ENCODE measurements at regions not wholly inside any gene's neighbourhood (a gene's known extent, or its start where the extent isn't known, plus 50 kb on each side); places are given as distances from the start of the nearest gene placed in this dataset.
"Not testable (repeated sequence)": the region's sequence is repeated elsewhere in the genome, so short reads cannot be mapped to it uniquely, and the experiment has no call there.

GRCh38 chr6:159400826-159401225 lies 231.6 kb downstream of the FNDC1 start:
- no peak for DNase-seq (ENCODE audit: low read depth)

- DNase-seq (ENCODE audit: low read depth), result no peak
Measured at GRCh38 chr6:159399751-159400221, 230.6 kb downstream of the FNDC1 start.

DNA sequence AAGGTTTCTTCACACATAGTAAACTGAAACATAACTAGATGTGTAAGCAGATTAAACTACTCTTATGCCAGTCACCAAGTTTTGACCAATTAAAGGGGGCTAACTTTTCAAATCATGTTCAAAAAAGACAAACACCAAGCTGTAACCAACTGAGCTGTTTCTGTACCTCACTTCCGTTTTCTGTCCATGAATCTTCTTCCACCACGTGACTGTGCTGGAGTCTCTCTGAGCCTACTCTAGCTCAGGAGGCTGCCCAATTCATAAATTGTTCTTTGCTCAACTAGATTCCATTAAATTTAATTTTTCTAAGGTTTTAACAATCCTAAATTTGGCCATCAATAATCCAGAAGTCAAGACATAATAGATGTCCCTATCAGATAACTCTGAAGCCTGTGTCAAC lies 229.4 kb downstream of the FNDC1 start:
- DNase-seq (ENCODE audit: low read depth), result no peak

DNA sequence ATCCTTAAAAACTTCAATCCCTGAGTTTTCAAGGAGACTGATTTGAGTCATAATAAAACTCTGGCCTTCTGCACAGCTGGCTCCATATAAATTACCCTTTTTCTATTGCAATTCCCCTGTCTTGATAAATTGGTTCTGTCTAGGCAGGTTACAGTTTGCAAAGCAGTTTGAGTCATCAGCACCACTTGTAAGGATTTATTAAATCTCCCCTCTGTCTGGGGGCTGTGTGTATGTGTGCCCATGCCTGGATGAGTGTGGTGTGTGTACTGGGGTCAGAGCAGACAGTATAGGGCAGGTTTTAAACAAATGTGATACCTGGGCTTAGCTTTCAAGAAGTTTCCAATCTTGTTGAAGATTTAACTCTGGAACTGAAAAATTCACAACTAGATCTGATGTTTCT lies 228.6 kb downstream of the FNDC1 start:
- DNase-seq (ENCODE audit: low read depth), result no peak

GRCh38 chr6:159395609-159396008 lies 226.4 kb downstream of the FNDC1 start:
- no peak for DNase-seq (ENCODE audit: low read depth)

DNA sequence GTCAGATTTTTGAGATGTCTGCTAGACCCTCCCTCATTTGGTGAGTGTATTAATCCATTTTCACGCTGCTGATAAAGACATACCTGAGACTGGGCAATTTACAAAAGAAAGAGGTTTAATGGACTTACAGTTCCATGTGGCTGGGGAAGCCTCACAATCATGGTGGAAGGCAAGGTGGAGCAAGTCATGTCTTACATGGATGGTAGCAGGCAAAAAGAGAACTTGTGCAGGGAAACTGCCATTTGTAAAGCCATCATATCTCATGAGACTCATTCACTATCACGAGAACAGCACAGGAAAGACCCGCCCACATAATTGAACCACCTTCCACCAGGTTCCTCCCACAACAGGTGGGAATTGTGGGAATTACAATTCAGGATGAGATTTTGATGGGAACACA lies 223.5 kb downstream of the FNDC1 start:
- not testable (repeated sequence) for DNase-seq (ENCODE audit: low read depth)

- peak; percentile 3 for DNase-seq (ENCODE audit: low read depth)
Measured at GRCh38 chr6:159390381-159390780, 221.2 kb downstream of the FNDC1 start.

- DNase-seq (ENCODE audit: low read depth), result no peak
Measured at GRCh38 chr6:159389695-159390094, 220.5 kb downstream of the FNDC1 start.

GRCh38 chr6:159380114-159380513 lies 210.9 kb downstream of the FNDC1 start:
- no peak for DNase-seq (ENCODE audit: low read depth)

- no peak for DNase-seq (ENCODE audit: low read depth)
Measured at GRCh38 chr6:159378411-159379328, 209.5 kb downstream of the FNDC1 start.

DNA sequence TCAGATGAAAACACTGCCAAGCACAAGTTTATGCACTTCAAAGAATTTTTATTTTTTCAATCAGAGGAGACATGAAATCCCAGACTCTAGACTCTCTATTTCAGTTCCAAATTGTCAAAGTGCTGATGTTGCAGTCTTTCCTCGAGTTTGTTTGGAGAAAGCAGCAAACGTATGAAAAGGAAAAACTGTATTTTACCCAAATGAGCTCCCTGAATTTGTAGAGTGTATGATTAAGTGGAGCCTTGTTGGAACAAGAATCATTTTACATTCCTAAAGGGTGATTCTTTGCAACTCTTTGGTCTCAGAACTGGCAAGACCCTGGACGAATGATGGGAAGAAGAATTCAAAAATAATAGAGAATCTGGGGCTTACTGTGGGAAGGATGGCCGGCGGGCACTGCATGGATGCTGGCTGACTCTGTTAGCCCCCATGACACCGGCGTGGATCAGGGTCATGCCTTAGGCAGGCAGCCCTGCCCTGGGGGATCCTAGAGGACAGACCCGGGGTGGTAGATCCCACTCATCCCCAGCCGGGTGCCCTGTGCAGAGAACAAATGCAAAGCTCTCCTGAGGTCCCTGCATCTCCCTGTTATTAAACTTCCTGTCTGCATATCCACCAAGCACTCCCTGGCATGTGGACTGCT lies 207.4 kb downstream of the FNDC1 start:
- DNase-seq (ENCODE audit: low read depth), result no peak

DNA sequence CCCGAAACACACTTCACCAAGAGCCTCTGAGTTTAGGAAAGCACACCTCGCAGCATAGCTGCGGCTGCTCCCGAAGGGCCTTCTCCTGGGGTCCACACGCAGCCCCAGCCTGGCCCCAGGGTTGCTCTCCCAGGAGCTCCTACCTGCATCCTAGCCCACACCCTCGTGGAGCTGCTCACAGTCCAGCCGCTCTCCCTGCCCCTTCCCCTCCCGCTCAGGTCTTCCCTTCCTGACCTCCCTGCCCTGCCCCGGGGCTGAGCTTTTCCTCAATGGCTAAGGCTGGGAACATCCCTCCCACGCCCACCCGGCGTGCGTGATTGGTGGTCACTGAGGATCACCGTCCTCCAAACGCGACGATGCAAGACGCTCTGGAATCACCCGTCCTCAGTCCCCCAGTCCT lies 205.8 kb downstream of the FNDC1 start:
- no peak for DNase-seq (ENCODE audit: low read depth)

DNA sequence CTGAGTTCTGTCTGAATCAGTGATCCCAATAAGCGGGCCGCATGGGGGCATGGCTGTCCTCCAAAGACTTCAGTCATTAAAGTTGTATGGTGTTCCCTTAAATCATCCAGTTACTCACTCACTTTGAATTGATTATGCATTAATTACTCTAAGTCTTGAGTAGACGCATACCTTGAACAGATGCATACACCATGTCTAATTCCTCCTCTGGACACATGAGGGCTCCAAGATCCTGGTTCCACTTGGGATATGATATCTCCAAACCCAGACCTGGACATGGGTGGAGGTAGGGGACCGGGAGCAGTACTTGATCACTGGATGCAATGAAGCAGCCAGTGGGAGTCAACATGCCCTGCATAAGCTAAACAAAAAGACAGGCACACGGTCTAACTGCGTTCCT lies 204.5 kb downstream of the FNDC1 start:
- DNase-seq (ENCODE audit: low read depth), result no peak

DNA sequence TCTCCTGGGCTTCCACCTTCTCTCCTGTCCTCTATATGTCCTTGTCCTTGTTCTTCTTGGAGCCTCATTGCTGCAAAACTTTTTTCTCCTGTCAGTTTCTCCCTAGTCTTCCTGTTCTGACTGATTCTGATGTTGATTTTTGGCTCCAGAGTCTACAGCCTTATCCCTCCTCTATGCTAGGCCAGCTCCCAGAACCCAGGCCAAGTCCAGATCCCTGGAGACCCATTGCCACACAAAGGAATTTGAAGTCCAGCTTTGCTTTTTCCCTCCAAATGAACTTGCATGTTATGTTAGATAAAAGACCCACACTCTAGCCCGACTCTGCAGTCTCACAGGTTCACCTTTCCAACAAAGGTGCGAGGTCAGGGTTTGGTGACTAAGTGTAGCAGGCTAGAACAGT lies 203.1 kb downstream of the FNDC1 start:
- no peak for DNase-seq (ENCODE audit: low read depth)

GRCh38 chr6:159360306-159360705 lies 191.1 kb downstream of the FNDC1 start:
- peak; percentile 22 for DNase-seq (ENCODE audit: low read depth)

- no peak for DNase-seq (ENCODE audit: low read depth)
Measured at GRCh38 chr6:159359581-159360297, 190.5 kb downstream of the FNDC1 start.

- no peak for DNase-seq (ENCODE audit: low read depth)
Measured at GRCh38 chr6:159358562-159358961, 189.4 kb downstream of the FNDC1 start.

- no peak for DNase-seq (ENCODE audit: low read depth)
Measured at GRCh38 chr6:159357211-159357915, 188.2 kb downstream of the FNDC1 start.

DNA sequence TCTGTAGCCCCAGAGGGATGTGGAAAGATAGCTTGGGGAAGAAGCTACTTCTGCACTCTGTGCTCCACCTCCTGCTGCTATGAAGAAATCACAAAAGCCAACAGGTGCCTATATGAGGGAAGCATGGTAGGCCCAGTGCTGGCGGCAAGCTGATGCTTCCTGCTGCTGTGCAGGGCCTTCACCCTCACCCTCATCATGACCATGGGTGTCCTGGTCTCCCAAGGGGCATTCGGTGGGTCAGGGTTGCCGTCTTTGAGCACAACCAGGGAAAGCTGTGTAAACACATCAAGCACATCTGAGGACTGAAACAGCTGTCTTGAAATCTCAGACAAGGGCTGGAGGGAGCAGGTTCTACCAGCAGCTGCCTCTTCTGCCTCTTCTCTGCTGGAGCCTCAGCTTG lies 184.0 kb downstream of the FNDC1 start:
- DNase-seq (ENCODE audit: low read depth), result no peak

DNA sequence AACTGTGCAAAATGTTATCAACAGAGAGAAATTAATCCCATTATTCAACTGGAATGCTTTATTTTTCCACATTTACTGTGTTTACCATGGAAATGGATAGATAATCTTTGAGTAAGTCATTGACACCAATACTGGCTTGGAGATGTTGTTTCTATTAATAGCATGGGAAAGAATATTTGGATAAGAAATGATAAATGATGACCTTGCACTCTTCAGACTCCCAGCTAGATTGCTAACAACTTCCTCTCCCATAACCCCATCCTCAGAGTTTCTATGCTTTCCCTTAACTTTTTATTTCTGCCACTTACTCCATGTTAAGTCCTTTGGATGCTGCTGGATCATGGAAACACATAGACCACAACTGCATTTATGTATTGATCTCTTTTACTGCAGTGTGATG lies 182.5 kb downstream of the FNDC1 start:
- no peak for DNase-seq (ENCODE audit: low read depth)

DNA sequence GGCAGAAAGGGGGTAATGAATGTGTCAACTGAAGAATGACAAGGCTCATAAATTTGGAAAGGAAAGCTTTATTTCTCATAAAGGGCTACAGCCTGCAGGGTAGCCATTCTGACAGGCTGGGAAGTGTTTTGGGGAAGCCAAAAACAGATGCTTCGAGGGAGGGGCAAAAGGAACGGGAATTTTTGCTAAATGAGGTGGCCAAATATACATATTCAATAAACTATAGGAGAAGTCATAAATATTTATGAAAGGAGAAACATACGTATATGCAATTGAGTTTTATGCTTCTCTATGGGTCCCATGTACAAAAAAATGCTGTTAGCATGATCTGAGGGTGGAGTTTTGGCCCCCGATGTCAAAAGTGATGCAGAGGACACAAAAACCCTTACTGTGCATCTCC lies 180.7 kb downstream of the FNDC1 start:
- no peak for DNase-seq (ENCODE audit: low read depth)

GRCh38 chr6:159343709-159344108 lies 174.5 kb downstream of the FNDC1 start:
- DNase-seq (ENCODE audit: low read depth), result no peak

Data from EH (cell line).